GM13976 (cell line): ENCODE measurements at regions not wholly inside any gene's neighbourhood (a gene's known extent, or its start where the extent isn't known, plus 50 kb on each side); places are given as distances from the start of the nearest gene placed in this dataset.

Source experiments
- DNase-seq: peaks from one replicate; pipeline ENCODE4 v3.0.0; 2012; ENCODE audit warnings: low spot score
- CTCF ChIP-seq: IDR thresholded peaks from 2 replicates; pipeline ENCODE4 v1.5.1; 2012; ENCODE audit warnings: borderline replicate concordance, mild to moderate bottlenecking; ENCODE audit not compliant: insufficient read depth; ENCODE audit errors: extremely low read depth, missing control alignments, control extremely low read depth
- in situ Hi-C: fragments of 300-500 bp; cut with MboI; formaldehyde crosslinking; loops from one replicate; pipeline ENCODE4 v1.12.0; 2022; ENCODE audit warnings: low sequenced_read_pairs, mixed read lengths, inconsistent platforms; ENCODE audit not compliant: unreplicated experiment

DNA sequence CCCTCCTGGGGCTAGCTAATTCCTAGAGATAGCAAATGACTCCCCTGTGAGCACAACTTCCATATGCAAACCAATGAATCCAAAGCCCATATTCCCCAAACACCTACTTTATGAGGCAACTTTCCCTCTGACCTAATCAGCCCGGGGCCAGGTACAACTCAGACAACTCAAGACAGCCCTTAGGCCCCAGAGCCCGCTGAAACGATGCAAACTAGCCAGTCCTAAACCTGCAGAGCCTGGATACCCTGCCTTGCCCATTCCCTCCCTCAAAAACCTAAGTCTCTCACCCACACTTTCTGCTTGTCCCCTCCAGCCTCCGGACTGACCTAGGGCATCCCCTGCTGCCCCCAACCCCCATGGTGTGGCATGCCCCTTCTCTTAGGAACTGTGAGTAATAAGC is 142.8 kb downstream of the ACTR3 start:
- in situ Hi-C loops = no loop called here
- no peak for DNase-seq
- no peak for TF ChIP-seq CTCF

- no peak for TF ChIP-seq CTCF
- DNase-seq = no peak
- in situ Hi-C loops = no loop called here
Observed at GRCh38 chr2:114034742-114035141, 144.9 kb downstream of the ACTR3 start.

- no peak for TF ChIP-seq CTCF
- DNase-seq = no peak
- in situ Hi-C loops = no loop called here
Observed at GRCh38 chr2:114038710-114039109, 148.8 kb downstream of the ACTR3 start.

DNA sequence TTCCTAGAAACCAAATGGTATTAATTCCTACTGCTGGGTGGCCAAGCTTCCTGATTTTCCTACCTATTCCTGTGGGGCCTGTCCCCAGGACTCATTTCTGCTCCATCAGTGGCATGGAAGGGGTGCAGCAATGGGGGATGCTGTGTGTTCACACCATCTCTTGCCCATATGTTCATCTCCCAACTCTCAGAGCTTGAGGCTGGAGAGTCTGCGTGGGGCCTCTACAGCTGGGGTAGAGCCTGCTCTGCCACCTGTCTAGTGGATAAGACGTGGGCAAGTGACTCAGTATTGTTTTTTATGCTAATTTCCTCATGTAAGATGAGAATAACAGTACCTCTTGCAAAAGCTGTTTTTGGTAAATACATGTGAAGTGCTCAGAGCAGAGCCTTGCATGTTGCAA is 149.8 kb downstream of the ACTR3 start:
- no peak for TF ChIP-seq CTCF
- in situ Hi-C loops = no loop called here
- DNase-seq = no peak

GRCh38 chr2:114040826-114041225 is 150.9 kb downstream of the ACTR3 start:
- in situ Hi-C loops = no loop called here
- TF ChIP-seq CTCF = no peak
- DNase-seq = no peak

DNA sequence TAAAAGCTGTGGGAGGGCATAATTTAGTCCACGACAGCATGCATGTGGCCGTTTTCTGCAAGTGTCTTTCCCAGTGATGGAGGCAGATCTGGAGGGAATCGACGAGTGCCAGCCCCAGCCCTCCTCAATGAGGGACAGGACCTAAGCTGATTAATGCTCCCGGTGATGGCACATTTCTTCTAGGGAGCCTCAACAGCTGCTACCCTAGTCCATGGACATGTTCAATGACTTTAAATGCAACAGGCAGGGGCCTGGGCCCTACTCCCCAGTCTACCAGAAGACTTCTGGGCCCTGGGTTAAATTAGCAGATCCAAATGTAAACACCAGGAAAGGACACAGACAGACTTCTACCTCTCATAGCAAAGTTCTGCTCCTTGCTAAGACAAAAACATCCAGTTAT is 155.1 kb downstream of the ACTR3 start:
- DNase-seq = no peak
- no peak for TF ChIP-seq CTCF
- in situ Hi-C loops = no loop called here

GRCh38 chr2:114046373-114046772 is 156.5 kb downstream of the ACTR3 start:
- no peak for DNase-seq
- TF ChIP-seq CTCF = no peak
- in situ Hi-C loops = no loop called here
